Limb (tissue), 2 donors: ENCODE measurements at regions not wholly inside any gene's neighbourhood (a gene's known extent, or its start where the extent isn't known, plus 50 kb on each side); places are given as distances from the start of the nearest gene placed in this dataset.
"Not testable (repeated sequence)": the region's sequence is repeated elsewhere in the genome, so short reads cannot be mapped to it uniquely, and the experiment has no call there.

ENCODE experiments used
- DNase-seq, 2 donors: peaks; one replicate each; pipeline ENCODE4 v3.0.0-alpha.2; 2016; ENCODE audit errors: extremely low spot score in 2 of 2

- DNase-seq, result not testable (repeated sequence)
Measured at GRCh38 chr2:89863209-89863608, 1171.7 kb downstream of the RPIA start.

- DNase-seq, result not testable (repeated sequence)
Measured at GRCh38 chr2:89874810-89875595, 1183.5 kb downstream of the RPIA start.

- DNase-seq, result not testable (repeated sequence)
Measured at GRCh38 chr2:89876445-89876844, 1185.0 kb downstream of the RPIA start.

- not testable (repeated sequence) for DNase-seq
Measured at GRCh38 chr2:89876878-89877277, 1185.4 kb downstream of the RPIA start.

GRCh38 chr2:89882880-89883279 lies 1191.4 kb downstream of the RPIA start:
- DNase-seq, result not testable (repeated sequence)

- not testable (repeated sequence) for DNase-seq
Measured at GRCh38 chr2:89883624-89884023, 1192.2 kb downstream of the RPIA start.

GRCh38 chr2:89885071-89885470 lies 1193.6 kb downstream of the RPIA start:
- not testable (repeated sequence) for DNase-seq

GRCh38 chr2:89888693-89889092 lies 1197.2 kb downstream of the RPIA start:
- not testable (repeated sequence) for DNase-seq

GRCh38 chr2:89890185-89890773 lies 1198.8 kb downstream of the RPIA start:
- not testable (repeated sequence) for DNase-seq

GRCh38 chr2:89894988-89895387 lies 1203.5 kb downstream of the RPIA start:
- DNase-seq, result not testable (repeated sequence)

GRCh38 chr2:89895629-89896028 lies 1204.2 kb downstream of the RPIA start:
- not testable (repeated sequence) for DNase-seq

GRCh38 chr2:89927018-89927417 lies 1235.5 kb downstream of the RPIA start:
- DNase-seq, result not testable (repeated sequence)

- not testable (repeated sequence) for DNase-seq
Measured at GRCh38 chr2:89935436-89935835, 1244.0 kb downstream of the RPIA start.

GRCh38 chr2:89936011-89936410 lies 1244.5 kb downstream of the RPIA start:
- not testable (repeated sequence) for DNase-seq

- DNase-seq, result not testable (repeated sequence)
Measured at GRCh38 chr2:89936559-89936958, 1245.1 kb downstream of the RPIA start.

GRCh38 chr2:89938756-89939155 lies 1247.3 kb downstream of the RPIA start:
- not testable (repeated sequence) for DNase-seq

- not testable (repeated sequence) for DNase-seq
Measured at GRCh38 chr2:89944267-89944666, 1252.8 kb downstream of the RPIA start.

GRCh38 chr2:89945004-89945616 lies 1253.6 kb downstream of the RPIA start:
- not testable (repeated sequence) for DNase-seq

- not testable (repeated sequence) for DNase-seq
Measured at GRCh38 chr2:89947208-89947815, 1255.8 kb downstream of the RPIA start.

GRCh38 chr2:89948102-89948501 lies 1256.6 kb downstream of the RPIA start:
- not testable (repeated sequence) for DNase-seq

- not testable (repeated sequence) for DNase-seq
Measured at GRCh38 chr2:89950807-89951206, 1259.3 kb downstream of the RPIA start.

- not testable (repeated sequence) for DNase-seq
Measured at GRCh38 chr2:89957236-89957635, 1265.8 kb downstream of the RPIA start.
